ENCODE measurements at regions not wholly inside any gene's neighbourhood (a gene's known extent, or its start where the extent isn't known, plus 50 kb on each side); places are given as distances from the start of the nearest gene placed in this dataset.
"Not testable (repeated sequence)": the region's sequence is repeated elsewhere in the genome, so short reads cannot be mapped to it uniquely, and the experiment has no call there.

DNA sequence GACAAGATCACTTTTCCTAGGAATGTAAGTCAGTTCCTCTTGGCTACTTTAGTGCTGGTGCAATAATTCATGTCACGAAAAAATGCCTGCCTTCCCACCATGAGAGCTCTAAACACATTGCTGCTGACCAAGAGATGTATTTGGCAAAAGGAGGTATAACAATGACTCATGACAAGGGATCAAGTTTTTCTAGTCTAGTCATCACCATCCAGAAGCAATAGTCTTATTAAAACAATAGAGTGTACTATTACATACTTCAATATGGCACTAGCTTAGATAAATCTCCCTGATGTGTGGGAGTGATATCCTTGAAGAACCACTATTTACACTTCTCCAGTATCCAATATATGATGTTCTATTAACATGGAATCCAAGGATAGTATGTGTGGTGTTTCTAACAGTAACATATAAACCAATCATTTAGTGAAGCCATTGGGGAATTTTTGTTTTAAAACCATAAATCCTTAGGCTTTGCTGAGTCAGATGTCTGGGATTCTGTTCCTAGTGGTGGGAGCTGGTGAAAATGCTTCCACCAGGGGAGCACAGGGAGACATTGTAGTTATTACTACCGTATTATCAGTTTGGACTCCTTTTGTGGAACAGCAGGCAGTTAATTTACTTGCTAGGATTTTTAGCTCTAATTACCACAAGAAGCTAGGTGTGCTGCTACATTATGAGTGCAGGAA lies 1387.5 kb downstream of the LRFN5 start (continued):
- TF ChIP-seq TSHZ2 (CRISPR knock-in tag; IDR thresholded peaks at IDR 0.05) (no peak), POU6F1 (CRISPR knock-in tag; IDR thresholded peaks at IDR 0.05; ENCODE audit: borderline replicate concordance, low read depth) (no peak), TCF4 (CRISPR knock-in tag; IDR thresholded peaks at IDR 0.05; ENCODE audit: borderline replicate concordance) (no peak)

GRCh38 chr14:42992930-42993329 lies 1386.3 kb downstream of the LRFN5 start:
- no peak for TF ChIP-seq ZNF565 (CRISPR knock-in tag; conservative IDR thresholded peaks at IDR 0.05; ENCODE audit: low read depth)
- no peak for TF ChIP-seq TCF4 (CRISPR knock-in tag; IDR thresholded peaks at IDR 0.05; ENCODE audit: borderline replicate concordance)
- no peak for TF ChIP-seq RARB (CRISPR knock-in tag; IDR thresholded peaks at IDR 0.05)
- TF ChIP-seq PATZ1 (CRISPR knock-in tag; IDR thresholded peaks at IDR 0.05; ENCODE audit: borderline replicate concordance), result no peak
- TF ChIP-seq CSRNP3 (CRISPR knock-in tag; IDR thresholded peaks at IDR 0.05), result no peak
- no peak for TF ChIP-seq ZC3H10 (CRISPR knock-in tag; IDR thresholded peaks at IDR 0.05)
- no peak for TF ChIP-seq PPARA (CRISPR knock-in tag; IDR thresholded peaks at IDR 0.05; ENCODE audit: borderline replicate concordance)
- no peak for TF ChIP-seq ESRRG (CRISPR knock-in tag; IDR thresholded peaks at IDR 0.05)
- no peak for TF ChIP-seq GLIS3 (CRISPR knock-in tag; IDR thresholded peaks at IDR 0.05)
- no peak for TF ChIP-seq SNAI2 (CRISPR knock-in tag; IDR thresholded peaks at IDR 0.05)
- no peak for TF ChIP-seq CSDC2 (CRISPR knock-in tag; IDR thresholded peaks at IDR 0.05)
- no peak for TF ChIP-seq POU6F1 (CRISPR knock-in tag; IDR thresholded peaks at IDR 0.05; ENCODE audit: borderline replicate concordance, low read depth)
- no peak for TF ChIP-seq ZNF8 (CRISPR knock-in tag; IDR thresholded peaks at IDR 0.05)
- no peak for TF ChIP-seq BACH2 (CRISPR knock-in tag; IDR thresholded peaks at IDR 0.05; ENCODE audit: borderline replicate concordance)
- TF ChIP-seq ZFP3 (CRISPR knock-in tag; IDR thresholded peaks at IDR 0.05), result no peak
- TF ChIP-seq ARNTL (CRISPR knock-in tag; IDR thresholded peaks at IDR 0.05; ENCODE audit: borderline replicate concordance, low read depth), result no peak
- no peak for ATAC-seq

GRCh38 chr14:42980419-42980818 lies 1373.7 kb downstream of the LRFN5 start:
- ATAC-seq, result no peak
- no peak for TF ChIP-seq BACH2 (CRISPR knock-in tag; IDR thresholded peaks at IDR 0.05; ENCODE audit: borderline replicate concordance)
- TF ChIP-seq TOX (CRISPR knock-in tag; IDR thresholded peaks at IDR 0.05; ENCODE audit: borderline replicate concordance), result no peak
- no peak for TF ChIP-seq ZNF565 (CRISPR knock-in tag; conservative IDR thresholded peaks at IDR 0.05; ENCODE audit: low read depth)
- TF ChIP-seq ZNF70 (CRISPR knock-in tag; IDR thresholded peaks at IDR 0.05), result no peak
- TF ChIP-seq TSHZ2 (CRISPR knock-in tag; IDR thresholded peaks at IDR 0.05), result no peak
- no peak for TF ChIP-seq SNAI2 (CRISPR knock-in tag; IDR thresholded peaks at IDR 0.05)
- no peak for TF ChIP-seq GLIS3 (CRISPR knock-in tag; IDR thresholded peaks at IDR 0.05)
- TF ChIP-seq ZNF8 (CRISPR knock-in tag; IDR thresholded peaks at IDR 0.05), result no peak
- no peak for TF ChIP-seq TCF4 (CRISPR knock-in tag; IDR thresholded peaks at IDR 0.05; ENCODE audit: borderline replicate concordance)
- TF ChIP-seq ZFP30 (CRISPR knock-in tag; IDR thresholded peaks at IDR 0.05), result no peak
- no peak for TF ChIP-seq ZFP3 (CRISPR knock-in tag; IDR thresholded peaks at IDR 0.05)
- TF ChIP-seq RARB (CRISPR knock-in tag; IDR thresholded peaks at IDR 0.05), result no peak
- TF ChIP-seq ARNTL (CRISPR knock-in tag; IDR thresholded peaks at IDR 0.05; ENCODE audit: borderline replicate concordance, low read depth), result no peak

- ATAC-seq, result not testable (repeated sequence)
These were observed 1366.5 kb downstream of the LRFN5 start for GRCh38 chr14:42973171-42973570.
